ENCODE measurements at regions not wholly inside any gene's neighbourhood (a gene's known extent, or its start where the extent isn't known, plus 50 kb on each side); places are given as distances from the start of the nearest gene placed in this dataset.

DNA sequence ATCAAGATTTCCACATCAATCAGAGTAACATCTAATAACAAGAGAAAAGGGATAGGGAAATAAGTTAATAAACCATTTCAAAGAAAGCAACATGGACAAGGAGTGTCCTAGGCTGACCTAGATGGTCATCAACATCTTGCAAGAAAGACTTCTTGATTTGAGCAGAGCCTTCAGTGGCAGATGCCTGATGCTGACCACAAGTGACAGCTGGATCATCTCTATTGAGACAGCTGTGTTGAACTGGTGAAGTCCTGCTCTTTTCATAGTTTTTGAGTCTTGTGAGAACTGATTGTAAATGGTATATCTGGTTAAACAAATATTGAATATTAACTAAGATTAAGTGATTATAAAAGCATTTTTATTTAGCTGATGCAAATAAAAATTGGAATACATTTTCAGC lies 1083.6 kb upstream of the LRFN5 start:
- H4K20me1 ChIP-seq (ENCODE audit: insufficient read depth, low read length) = no peaks in the 10 kb centered on the region
- H3K4me2 ChIP-seq (replicated peaks; ENCODE audit: extremely low read depth, low read length, poor library complexity, severe bottlenecking) = no peak overlapping the region
- Mint-ChIP-seq H3K27me3 (ENCODE audit: low read depth in 3 of 3) (no peaks in the 10 kb centered on the region), H3K4me1 (no peaks in the 10 kb centered on the region), H3K27ac (no peak overlapping the region), H3K4me3 (no peak overlapping the region), H3K36me3 (no peaks in the 10 kb centered on the region), H3K9me3 (peaks cover 0 to 4% (median 0%) of the 10 kb centered on the region in 7 donors)
- intact Hi-C loops (cut with micrococcal nuclease) = no loop called here
- H3K4me1 ChIP-seq (ENCODE audit: control insufficient read depth in 1 of 2, insufficient read depth in 2 of 2, low read length in 2 of 2) = no peaks in the 10 kb centered on the region
- no peak overlapping the region for H3K27ac ChIP-seq (ENCODE audit: low read depth in 1 of 2, low read length in 2 of 2)
- no peaks in the 10 kb centered on the region for H3K36me3 ChIP-seq (replicated peaks in 1 of 2; ENCODE audit: control insufficient read depth in 1 of 2, insufficient read depth in 2 of 2, low read length in 2 of 2)
- no peak overlapping the region for H3K9ac ChIP-seq (ENCODE audit: insufficient read depth, low read length, poor library complexity, severe bottlenecking)
- no peak overlapping the region for H2AFZ ChIP-seq (ENCODE audit: insufficient read depth, low read depth, low read length, poor library complexity, severe bottlenecking)
- TF ChIP-seq, protein P1, sequence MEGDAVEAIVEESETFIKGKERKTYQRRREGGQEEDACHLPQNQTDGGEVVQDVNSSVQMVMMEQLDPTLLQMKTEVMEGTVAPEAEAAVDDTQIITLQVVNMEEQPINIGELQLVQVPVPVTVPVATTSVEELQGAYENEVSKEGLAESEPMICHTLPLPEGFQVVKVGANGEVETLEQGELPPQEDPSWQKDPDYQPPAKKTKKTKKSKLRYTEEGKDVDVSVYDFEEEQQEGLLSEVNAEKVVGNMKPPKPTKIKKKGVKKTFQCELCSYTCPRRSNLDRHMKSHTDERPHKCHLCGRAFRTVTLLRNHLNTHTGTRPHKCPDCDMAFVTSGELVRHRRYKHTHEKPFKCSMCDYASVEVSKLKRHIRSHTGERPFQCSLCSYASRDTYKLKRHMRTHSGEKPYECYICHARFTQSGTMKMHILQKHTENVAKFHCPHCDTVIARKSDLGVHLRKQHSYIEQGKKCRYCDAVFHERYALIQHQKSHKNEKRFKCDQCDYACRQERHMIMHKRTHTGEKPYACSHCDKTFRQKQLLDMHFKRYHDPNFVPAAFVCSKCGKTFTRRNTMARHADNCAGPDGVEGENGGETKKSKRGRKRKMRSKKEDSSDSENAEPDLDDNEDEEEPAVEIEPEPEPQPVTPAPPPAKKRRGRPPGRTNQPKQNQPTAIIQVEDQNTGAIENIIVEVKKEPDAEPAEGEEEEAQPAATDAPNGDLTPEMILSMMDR (IDR thresholded peaks at IDR 0.05) = no peak
- no peaks in the 10 kb centered on the region for H3K27me3 ChIP-seq (ENCODE audit: control insufficient read depth in 2 of 2, insufficient read depth in 2 of 2, low read length in 2 of 2)
- no peaks in the 10 kb centered on the region for H3K79me2 ChIP-seq (ENCODE audit: insufficient read depth, low read length)
- no peak overlapping the region for H3K4me3 ChIP-seq (replicated peaks in 1 of 3; ENCODE audit: low read depth in 2 of 3, low read length in 3 of 3)
- H3K9me3 ChIP-seq (replicated peaks in 1 of 2; ENCODE audit: control insufficient read depth in 1 of 2, insufficient read depth in 1 of 2, low read length in 2 of 2) = no peaks in the 10 kb centered on the region
- DNase-seq = no peak

DNA sequence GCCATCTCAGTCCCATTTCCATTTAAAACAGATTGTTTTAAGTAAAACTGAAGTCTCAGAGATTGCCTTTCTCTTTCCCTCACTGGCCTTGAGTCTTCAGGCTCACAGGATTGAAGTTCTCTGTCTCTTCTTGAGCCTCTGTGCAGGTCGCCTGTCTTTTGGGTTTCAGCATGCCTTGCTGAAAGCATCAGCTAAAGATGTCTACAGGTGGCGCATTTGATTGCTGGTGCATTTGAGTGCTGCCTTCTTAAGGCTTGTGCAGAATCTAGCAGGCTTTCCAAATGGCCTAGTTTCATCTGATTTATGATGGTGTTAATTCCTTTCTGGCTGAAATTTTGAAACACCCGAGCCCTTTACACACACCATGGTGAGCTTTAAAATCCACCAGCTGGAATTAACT lies 1062.2 kb upstream of the FBXO33 start:
- Histone ChIP-seq H3K36me3 (replicated peaks in 1 of 2; ENCODE audit: control insufficient read depth in 1 of 2, insufficient read depth in 2 of 2, low read length in 2 of 2) (no peaks in the 10 kb centered on the region), H3K79me2 (ENCODE audit: insufficient read depth, low read length) (no peaks in the 10 kb centered on the region), H4K20me1 (ENCODE audit: insufficient read depth, low read length) (no peaks in the 10 kb centered on the region), H3K4me1 (ENCODE audit: control insufficient read depth in 1 of 2, insufficient read depth in 2 of 2, low read length in 2 of 2) (no peaks in the 10 kb centered on the region), H3K4me3 (replicated peaks in 1 of 3; ENCODE audit: low read depth in 2 of 3, low read length in 3 of 3) (no peak overlapping the region), H3K9me3 (replicated peaks in 1 of 2; ENCODE audit: control insufficient read depth in 1 of 2, insufficient read depth in 1 of 2, low read length in 2 of 2) (no peaks in the 10 kb centered on the region), H3K4me2 (replicated peaks; ENCODE audit: extremely low read depth, low read length, poor library complexity, severe bottlenecking) (no peak overlapping the region), H3K27ac (ENCODE audit: low read depth in 1 of 2, low read length in 2 of 2) (no peak overlapping the region), H3K27me3 (ENCODE audit: control insufficient read depth in 2 of 2, insufficient read depth in 2 of 2, low read length in 2 of 2) (no peaks in the 10 kb centered on the region), H2AFZ (ENCODE audit: insufficient read depth, low read depth, low read length, poor library complexity, severe bottlenecking) (no peak overlapping the region), H3K9ac (ENCODE audit: insufficient read depth, low read length, poor library complexity, severe bottlenecking) (no peak overlapping the region)
- no peak for DNase-seq
- WGBS (ENCODE audit: insufficient coverage) = 91% methylated on average over 2 of the region's 3 CpGs
- no peak overlapping the region for H3K27ac Mint-ChIP-seq
- H3K4me1 Mint-ChIP-seq = no peaks in the 10 kb centered on the region
- TF ChIP-seq, protein P1 (IDR thresholded peaks at IDR 0.05) = no peak
- no peaks in the 10 kb centered on the region for H3K27me3 Mint-ChIP-seq (ENCODE audit: low read depth in 3 of 3)
- H3K9me3 Mint-ChIP-seq = peaks cover 0 to 6% (median 0%) of the 10 kb centered on the region in 7 donors
- H3K36me3 Mint-ChIP-seq = no peaks in the 10 kb centered on the region
- no peak overlapping the region for H3K4me3 Mint-ChIP-seq
- intact Hi-C loops (cut with micrococcal nuclease) = no loop called here
